Endothelial cell of umbilical vein (primary cell): ENCODE measurements at regions not wholly inside any gene's neighbourhood (a gene's known extent, or its start where the extent isn't known, plus 50 kb on each side); places are given as distances from the start of the nearest gene placed in this dataset.

Experiments
- CTCF ChIP-seq, 2 donors: IDR thresholded peaks; 1 replicate in 1 of 2; 2 replicates in 1 of 2; pipeline ENCODE4 v1.5.1; 2011; ENCODE audit warnings: low read length in 2 of 2, mild to moderate bottlenecking in 2 of 2, moderate library complexity in 2 of 2, control low read depth in 1 of 2, inconsistent platforms in 1 of 2, low read depth in 1 of 2; ENCODE audit not compliant: insufficient read depth in 1 of 2; ENCODE audit errors: extremely low read depth in 1 of 2
- FOS ChIP-seq: IDR thresholded peaks from 2 replicates; pipeline ENCODE4 v1.6.1; 2011; ENCODE audit warnings: mild to moderate bottlenecking, low read length, moderate library complexity, borderline replicate concordance; ENCODE audit not compliant: insufficient read depth

GRCh38 chr3:56986347-56986746 lies 74.1 kb upstream of the SPATA12 start:
- TF ChIP-seq CTCF (IDR thresholded peaks at IDR 0.05; ENCODE audit: extremely low read depth in 1 of 2, insufficient read depth in 1 of 2, low read depth in 1 of 2, low read length in 2 of 2) (no peak), FOS (no peak)
